ENCODE measurements at regions not wholly inside any gene's neighbourhood (a gene's known extent, or its start where the extent isn't known, plus 50 kb on each side); places are given as distances from the start of the nearest gene placed in this dataset.
"Not testable (repeated sequence)": the region's sequence is repeated elsewhere in the genome, so short reads cannot be mapped to it uniquely, and the experiment has no call there.

GRCh38 chr2:83217854-83218253 lies 1241.2 kb downstream of the SUCLG1 start:
- no peak overlapping the region for H3K4me3 ChIP-seq (replicated peaks in 1 of 2; ENCODE audit: low read depth in 2 of 2, low read length in 2 of 2)
- DNase-seq (ENCODE audit: low read depth in 2 of 2) = no peak
- no peak for TF ChIP-seq CTCF (IDR thresholded peaks at IDR 0.05; ENCODE audit: low read depth, low read length)

- peak; percentile 58 to 81 for DNase-seq (ENCODE audit: low read depth in 2 of 2)
- TF ChIP-seq CTCF (IDR thresholded peaks at IDR 0.05; ENCODE audit: low read depth, low read length) = peak; percentile 51
- H3K4me3 ChIP-seq (replicated peaks in 1 of 2; ENCODE audit: low read depth in 2 of 2, low read length in 2 of 2) = no peak overlapping the region
Measured at GRCh38 chr2:83196225-83196624, 1262.9 kb downstream of the SUCLG1 start.

- DNase-seq (ENCODE audit: low read depth in 2 of 2) = peak in 1 of 2 donors; percentile 13
- no peak for TF ChIP-seq CTCF (IDR thresholded peaks at IDR 0.05; ENCODE audit: low read depth, low read length)
- H3K4me3 ChIP-seq (replicated peaks in 1 of 2; ENCODE audit: low read depth in 2 of 2, low read length in 2 of 2) = no peak overlapping the region
Measured at GRCh38 chr2:83191316-83191715, 1267.8 kb downstream of the SUCLG1 start.

- DNase-seq (ENCODE audit: low read depth in 2 of 2) = no peak
- no peak overlapping the region for H3K4me3 ChIP-seq (replicated peaks in 1 of 2; ENCODE audit: low read depth in 2 of 2, low read length in 2 of 2)
- no peak for TF ChIP-seq CTCF (IDR thresholded peaks at IDR 0.05; ENCODE audit: low read depth, low read length)
Measured at GRCh38 chr2:83186105-83186760, 1272.8 kb downstream of the SUCLG1 start.

- DNase-seq (ENCODE audit: low read depth in 2 of 2) = not testable (repeated sequence)
Measured at GRCh38 chr2:83180862-83181530, 1278.1 kb downstream of the SUCLG1 start.

GRCh38 chr2:83176539-83176938 lies 1282.5 kb downstream of the SUCLG1 start:
- no peak overlapping the region for H3K4me3 ChIP-seq (replicated peaks in 1 of 2; ENCODE audit: low read depth in 2 of 2, low read length in 2 of 2)
- no peak for DNase-seq (ENCODE audit: low read depth in 2 of 2)
- no peak for TF ChIP-seq CTCF (IDR thresholded peaks at IDR 0.05; ENCODE audit: low read depth, low read length)

More at GRCh38 chr2:83180862-83181530, 1278.1 kb downstream of the SUCLG1 start:
- not testable (repeated sequence) for H3K4me3 ChIP-seq (replicated peaks in 1 of 2; ENCODE audit: low read depth in 2 of 2, low read length in 2 of 2)

- TF ChIP-seq CTCF (IDR thresholded peaks at IDR 0.05; ENCODE audit: low read depth, low read length) = no peak
- DNase-seq (ENCODE audit: low read depth in 2 of 2) = no peak
- no peak overlapping the region for H3K4me3 ChIP-seq (replicated peaks in 1 of 2; ENCODE audit: low read depth in 2 of 2, low read length in 2 of 2)
Measured at GRCh38 chr2:83172841-83173240, 1286.2 kb downstream of the SUCLG1 start.
